ENCODE measurements at regions not wholly inside any gene's neighbourhood (a gene's known extent, or its start where the extent isn't known, plus 50 kb on each side); places are given as distances from the start of the nearest gene placed in this dataset.
"Not testable (repeated sequence)": the region's sequence is repeated elsewhere in the genome, so short reads cannot be mapped to it uniquely, and the experiment has no call there.

- H3K9ac ChIP-seq (ENCODE audit: low read depth, low read length) = no peak overlapping the region
- peaks cover 4% of the 10 kb centered on the region; the same call in 1 of the 2 replicates for H3K4me1 ChIP-seq (ENCODE audit: insufficient read depth, low read length)
- H3K27me3 ChIP-seq (ENCODE audit: insufficient read depth, low read length) = no peaks in the 10 kb centered on the region
- no peaks in the 10 kb centered on the region for H3K36me3 ChIP-seq (ENCODE audit: insufficient read depth, low read length)
- H3K9me3 ChIP-seq (ENCODE audit: insufficient read depth, low read depth, low read length) = no peaks in the 10 kb centered on the region
- no peak overlapping the region for H3K27ac ChIP-seq (ENCODE audit: low read depth, low read length)
- H3K4me3 ChIP-seq (ENCODE audit: low read length) = no peak overlapping the region
- 95% methylated on average over 2 of the region's 2 CpGs for WGBS
Measured at GRCh38 chr15:81899024-81899423, 146.8 kb downstream of the MEX3B start.

GRCh38 chr15:81897057-81897677 is 148.7 kb downstream of the MEX3B start:
- Histone ChIP-seq H3K4me1 (ENCODE audit: insufficient read depth, low read length) (peaks cover 4% of the 10 kb centered on the region; the same call in 1 of the 2 replicates), H3K27me3 (ENCODE audit: insufficient read depth, low read length) (no peaks in the 10 kb centered on the region), H3K36me3 (ENCODE audit: insufficient read depth, low read length) (no peaks in the 10 kb centered on the region), H3K27ac (ENCODE audit: low read depth, low read length) (no peak overlapping the region), H3K9me3 (ENCODE audit: insufficient read depth, low read depth, low read length) (no peaks in the 10 kb centered on the region), H3K4me3 (ENCODE audit: low read length) (no peak overlapping the region), H3K9ac (ENCODE audit: low read depth, low read length) (no peak overlapping the region)
- 92% methylated on average over 6 of the region's 6 CpGs for WGBS

DNA sequence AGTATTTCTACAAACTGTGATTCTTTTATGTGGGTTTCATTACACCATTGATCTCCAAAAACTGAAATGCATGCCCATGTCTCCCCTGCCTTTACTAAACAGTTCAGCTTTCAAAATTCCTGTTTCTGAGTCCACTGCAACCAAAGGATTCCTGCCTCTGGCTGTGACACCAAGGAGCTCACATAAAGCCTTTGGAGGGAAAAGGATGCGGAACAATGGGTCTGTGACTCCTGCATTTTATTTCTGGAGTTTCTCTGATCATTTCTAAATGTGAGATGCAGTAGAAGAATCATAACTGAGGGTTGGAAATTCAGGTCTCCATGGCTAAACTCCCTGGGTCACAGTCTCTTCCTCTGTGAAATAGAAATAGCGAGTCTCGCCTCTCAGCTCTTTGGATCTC is 149.5 kb downstream of the MEX3B start:
- WGBS = 94% methylated on average over 3 of the region's 3 CpGs
- no peaks in the 10 kb centered on the region for H3K27me3 ChIP-seq (ENCODE audit: insufficient read depth, low read length)
- peaks cover 4% of the 10 kb centered on the region; the same call in 1 of the 2 replicates for H3K4me1 ChIP-seq (ENCODE audit: insufficient read depth, low read length)

DNA sequence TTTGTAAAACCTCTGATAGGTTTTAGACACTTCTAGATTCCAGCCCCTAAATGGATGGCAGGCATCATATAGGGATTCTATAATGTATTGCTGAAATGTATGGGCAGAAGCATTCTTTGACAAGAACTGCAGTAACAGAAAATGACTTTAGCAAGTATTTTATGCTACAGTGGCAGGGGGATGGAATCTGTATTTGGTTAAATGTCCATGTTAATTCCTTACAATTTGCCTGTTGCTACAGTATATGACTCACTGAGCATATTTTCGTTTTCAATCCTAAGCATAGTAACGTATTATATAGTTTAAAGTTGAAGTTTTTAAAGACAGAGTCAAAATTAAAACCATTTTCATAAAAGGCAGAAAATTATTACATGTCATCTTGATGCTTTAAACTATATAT is 150.1 kb downstream of the MEX3B start:
- WGBS = no CpG with 5 or more reads among the region's 2 CpGs
- H3K4me3 ChIP-seq (ENCODE audit: low read length) = no peak overlapping the region
- no peaks in the 10 kb centered on the region for H3K36me3 ChIP-seq (ENCODE audit: insufficient read depth, low read length)
- H3K27ac ChIP-seq (ENCODE audit: low read depth, low read length) = no peak overlapping the region
- no peak overlapping the region for H3K9ac ChIP-seq (ENCODE audit: low read depth, low read length)
- H3K27me3 ChIP-seq (ENCODE audit: insufficient read depth, low read length) = no peaks in the 10 kb centered on the region
- no peaks in the 10 kb centered on the region for H3K9me3 ChIP-seq (ENCODE audit: insufficient read depth, low read depth, low read length)
- H3K4me1 ChIP-seq (ENCODE audit: insufficient read depth, low read length) = peaks cover 4% of the 10 kb centered on the region; the same call in 1 of the 2 replicates

More for the DNA sequence above, 149.5 kb downstream of the MEX3B start:
- no peak overlapping the region for H3K9ac ChIP-seq (ENCODE audit: low read depth, low read length)
- H3K4me3 ChIP-seq (ENCODE audit: low read length) = no peak overlapping the region
- H3K36me3 ChIP-seq (ENCODE audit: insufficient read depth, low read length) = no peaks in the 10 kb centered on the region
- H3K27ac ChIP-seq (ENCODE audit: low read depth, low read length) = no peak overlapping the region
- no peaks in the 10 kb centered on the region for H3K9me3 ChIP-seq (ENCODE audit: insufficient read depth, low read depth, low read length)

DNA sequence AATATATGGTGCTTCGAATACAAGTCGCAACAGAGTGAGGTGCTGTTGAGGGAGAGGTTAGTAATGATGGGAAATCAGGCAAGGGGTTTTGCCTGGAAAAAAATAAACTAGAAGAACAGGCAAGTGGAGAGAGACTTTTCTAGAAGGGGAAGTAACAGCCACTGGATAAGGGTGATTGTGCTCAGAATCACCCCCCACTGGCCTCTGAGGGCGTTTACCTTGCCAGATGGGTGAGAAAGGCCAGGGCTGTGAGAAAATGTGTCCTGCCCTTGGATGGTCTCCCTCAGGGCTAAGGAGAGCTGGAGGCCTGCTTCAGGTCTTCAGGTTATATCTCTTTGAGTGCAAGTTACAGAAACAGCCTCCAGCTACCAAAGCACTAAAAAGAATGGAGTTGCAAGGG is 151.8 kb downstream of the MEX3B start:
- no peak overlapping the region for H3K9ac ChIP-seq (ENCODE audit: low read depth, low read length)
- H3K36me3 ChIP-seq (ENCODE audit: insufficient read depth, low read length) = no peaks in the 10 kb centered on the region
- 84% methylated on average over 3 of the region's 3 CpGs for WGBS
- no peaks in the 10 kb centered on the region for H3K27me3 ChIP-seq (ENCODE audit: insufficient read depth, low read length)
- H3K4me1 ChIP-seq (ENCODE audit: insufficient read depth, low read length) = peaks cover 9% of the 10 kb centered on the region
- no peak overlapping the region for H3K27ac ChIP-seq (ENCODE audit: low read depth, low read length)
- H3K4me3 ChIP-seq (ENCODE audit: low read length) = no peak overlapping the region
- no peaks in the 10 kb centered on the region for H3K9me3 ChIP-seq (ENCODE audit: insufficient read depth, low read depth, low read length)

DNA sequence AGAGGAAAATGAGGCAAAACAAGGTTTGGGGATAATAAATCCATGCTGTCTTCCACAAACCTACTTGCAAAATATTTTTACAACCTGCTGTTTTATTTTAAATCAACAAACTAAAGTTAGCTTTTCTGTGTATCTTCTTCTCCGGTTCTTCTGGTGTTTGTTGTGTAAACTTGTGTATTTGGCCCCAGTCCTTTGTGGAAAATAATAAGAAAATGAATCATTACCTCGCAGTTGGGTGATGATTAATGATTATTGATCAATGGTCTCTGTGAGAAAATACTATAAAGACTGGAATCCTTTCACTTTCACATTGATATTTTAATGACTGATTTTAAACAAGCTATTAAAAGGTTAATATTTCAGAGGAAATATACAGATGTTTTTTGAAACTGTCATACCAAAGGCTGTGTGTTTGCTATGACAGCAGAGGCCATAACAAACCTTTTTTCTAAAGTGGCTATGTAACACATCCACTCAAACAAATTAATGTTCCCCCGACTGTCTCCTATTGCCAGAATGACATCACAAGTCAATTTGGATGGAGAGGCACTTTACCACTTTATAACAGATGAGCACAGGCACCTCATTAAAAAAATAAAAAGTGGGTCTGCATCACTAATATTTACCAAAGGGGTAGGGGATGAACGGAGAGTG is 152.5 kb downstream of the MEX3B start:
- no peaks in the 10 kb centered on the region for H3K27me3 ChIP-seq (ENCODE audit: insufficient read depth, low read length)
- no peaks in the 10 kb centered on the region for H3K9me3 ChIP-seq (ENCODE audit: insufficient read depth, low read depth, low read length)
- H3K4me3 ChIP-seq (ENCODE audit: low read length) = no peak overlapping the region
- H3K27ac ChIP-seq (ENCODE audit: low read depth, low read length) = no peak overlapping the region
- WGBS = 98% methylated on average over 4 of the region's 4 CpGs
- H3K4me1 ChIP-seq (ENCODE audit: insufficient read depth, low read length) = peaks cover 9% of the 10 kb centered on the region
- H3K36me3 ChIP-seq (ENCODE audit: insufficient read depth, low read length) = no peaks in the 10 kb centered on the region
- H3K9ac ChIP-seq (ENCODE audit: low read depth, low read length) = no peak overlapping the region

- Histone ChIP-seq H3K27ac (ENCODE audit: low read depth, low read length) (no peak overlapping the region), H3K27me3 (ENCODE audit: insufficient read depth, low read length) (no peaks in the 10 kb centered on the region), H3K4me1 (ENCODE audit: insufficient read depth, low read length) (peaks cover 5% of the 10 kb centered on the region), H3K4me3 (ENCODE audit: low read length) (no peak overlapping the region), H3K36me3 (ENCODE audit: insufficient read depth, low read length) (no peaks in the 10 kb centered on the region), H3K9me3 (ENCODE audit: insufficient read depth, low read depth, low read length) (no peaks in the 10 kb centered on the region), H3K9ac (ENCODE audit: low read depth, low read length) (no peak overlapping the region)
- WGBS = no CpG with 5 or more reads among the region's 1 CpG
Measured at GRCh38 chr15:81890496-81890895, 155.3 kb downstream of the MEX3B start.

GRCh38 chr15:81889485-81889881 is 156.3 kb downstream of the MEX3B start:
- Histone ChIP-seq H3K4me3 (ENCODE audit: low read length) (no peak overlapping the region), H3K9ac (ENCODE audit: low read depth, low read length) (no peak overlapping the region), H3K36me3 (ENCODE audit: insufficient read depth, low read length) (no peaks in the 10 kb centered on the region), H3K9me3 (ENCODE audit: insufficient read depth, low read depth, low read length) (no peaks in the 10 kb centered on the region), H3K27ac (ENCODE audit: low read depth, low read length) (no peak overlapping the region), H3K4me1 (ENCODE audit: insufficient read depth, low read length) (peaks cover 5% of the 10 kb centered on the region), H3K27me3 (ENCODE audit: insufficient read depth, low read length) (no peaks in the 10 kb centered on the region)
- 94% methylated on average over 2 of the region's 2 CpGs for WGBS

DNA sequence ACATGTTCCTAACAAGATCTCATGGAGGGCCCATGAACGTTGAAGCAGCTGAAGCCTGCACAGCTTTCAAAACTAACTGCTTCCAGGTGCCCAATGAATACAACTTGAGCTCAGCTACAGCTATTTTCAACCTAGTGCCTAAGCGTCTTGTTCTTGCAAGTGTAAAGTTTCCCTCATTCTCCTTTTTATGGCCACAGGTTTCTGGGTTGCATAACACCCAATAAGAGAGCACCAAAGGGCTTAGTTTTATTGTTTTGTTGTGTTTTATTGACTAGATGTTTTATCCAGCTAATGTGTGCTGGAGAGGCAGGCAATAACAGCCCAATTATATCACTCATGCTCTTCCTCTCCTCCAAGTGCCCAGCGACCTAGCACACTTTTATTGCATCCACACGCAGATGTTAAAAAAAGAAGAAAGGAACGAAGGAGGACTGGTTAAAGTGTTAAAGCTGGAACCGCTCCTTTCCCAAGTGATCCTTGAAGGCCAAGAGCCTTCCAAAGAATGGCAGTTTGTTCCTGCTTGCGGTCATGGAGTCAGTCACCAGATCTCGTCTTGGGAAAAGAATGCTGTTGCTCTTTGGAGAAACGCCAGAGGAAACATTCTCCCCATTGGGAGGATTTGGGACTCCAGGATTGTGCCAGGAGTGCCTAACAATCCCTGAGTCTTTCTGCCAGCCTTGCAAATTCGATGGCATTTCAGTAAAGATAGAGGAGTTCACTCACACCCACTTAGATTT is 156.9 kb downstream of the MEX3B start:
- no peak overlapping the region for H3K9ac ChIP-seq (ENCODE audit: low read depth, low read length)
- WGBS = 90% methylated on average over 10 of the region's 10 CpGs
- H3K27me3 ChIP-seq (ENCODE audit: insufficient read depth, low read length) = no peaks in the 10 kb centered on the region
- no peaks in the 10 kb centered on the region for H3K9me3 ChIP-seq (ENCODE audit: insufficient read depth, low read depth, low read length)
- H3K27ac ChIP-seq (ENCODE audit: low read depth, low read length) = no peak overlapping the region
- no peak overlapping the region for H3K4me3 ChIP-seq (ENCODE audit: low read length)
- peaks cover 5% of the 10 kb centered on the region for H3K4me1 ChIP-seq (ENCODE audit: insufficient read depth, low read length)
- H3K36me3 ChIP-seq (ENCODE audit: insufficient read depth, low read length) = no peaks in the 10 kb centered on the region

DNA sequence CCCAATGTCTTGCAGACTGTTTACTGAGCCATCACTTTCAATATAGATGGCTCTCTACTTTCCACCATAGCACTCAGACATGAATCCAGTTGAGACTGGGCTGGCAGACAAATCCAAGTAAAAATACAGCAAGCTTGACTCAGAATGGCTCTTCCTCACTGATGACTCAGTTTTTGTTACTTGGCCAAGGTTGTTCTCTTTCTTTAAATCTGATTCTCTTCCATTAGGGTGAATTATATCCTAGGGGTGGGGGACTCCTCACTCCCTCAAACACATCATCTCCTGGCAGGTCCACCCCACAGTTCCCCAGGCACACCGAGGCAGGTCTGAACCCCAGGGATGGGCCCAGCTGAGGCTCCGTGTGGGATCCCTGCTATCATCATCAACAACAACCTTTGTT is 157.9 kb downstream of the MEX3B start:
- Histone ChIP-seq H3K4me1 (ENCODE audit: insufficient read depth, low read length) (peaks cover 5% of the 10 kb centered on the region; the same call in 1 of the 2 replicates), H3K27ac (ENCODE audit: low read depth, low read length) (no peak overlapping the region), H3K4me3 (ENCODE audit: low read length) (no peak overlapping the region), H3K36me3 (ENCODE audit: insufficient read depth, low read length) (no peaks in the 10 kb centered on the region), H3K9ac (ENCODE audit: low read depth, low read length) (no peak overlapping the region), H3K9me3 (ENCODE audit: insufficient read depth, low read depth, low read length) (no peaks in the 10 kb centered on the region), H3K27me3 (ENCODE audit: insufficient read depth, low read length) (no peaks in the 10 kb centered on the region)
- 94% methylated on average over 2 of the region's 2 CpGs for WGBS

DNA sequence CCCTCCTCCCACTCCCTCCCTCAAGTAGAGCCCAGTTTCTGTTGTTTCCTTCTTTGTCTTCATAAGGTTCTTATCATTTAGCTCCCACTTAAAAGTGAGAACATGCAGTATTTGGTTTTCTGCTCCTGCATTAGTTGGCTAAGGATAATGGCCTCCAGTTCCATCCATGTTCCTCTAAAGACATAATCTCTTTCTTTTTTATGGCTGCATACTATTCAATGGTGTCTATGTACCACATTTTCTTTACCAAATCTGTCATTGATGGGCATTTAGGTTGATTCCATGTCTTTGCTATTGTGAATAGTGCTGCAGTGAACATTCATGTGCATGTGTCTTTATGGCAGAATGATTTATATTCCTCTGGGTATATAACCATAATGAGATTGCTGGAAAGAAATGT is 158.6 kb downstream of the MEX3B start:
- not testable (repeated sequence) for H3K4me1 ChIP-seq (ENCODE audit: insufficient read depth, low read length); H3K9me3 ChIP-seq (ENCODE audit: insufficient read depth, low read depth, low read length); H3K9ac ChIP-seq (ENCODE audit: low read depth, low read length); H3K4me3 ChIP-seq (ENCODE audit: low read length); H3K36me3 ChIP-seq (ENCODE audit: insufficient read depth, low read length); H3K27me3 ChIP-seq (ENCODE audit: insufficient read depth, low read length); H3K27ac ChIP-seq (ENCODE audit: low read depth, low read length)
